ENCODE measurements at regions not wholly inside any gene's neighbourhood (a gene's known extent, or its start where the extent isn't known, plus 50 kb on each side); places are given as distances from the start of the nearest gene placed in this dataset.

- Histone ChIP-seq H3K27me3 (replicated peaks; ENCODE audit: insufficient read depth, low read length) (no peaks in the 10 kb centered on the region), H3K4me3 (ENCODE audit: low read length) (no peak overlapping the region)
- TF ChIP-seq EZH2phosphoT487 (IDR thresholded peaks at IDR 0.05; ENCODE audit: low read length) = no peak
- no peak for TF ChIP-seq CTCF (IDR thresholded peaks at IDR 0.05; ENCODE audit: low read length)
- TF ChIP-seq EZH2 (optimal IDR thresholded peaks at IDR 0.05; ENCODE audit: low read depth, low read length) = no peak
Observed at GRCh38 chr5:117752403-117752802, 1177.8 kb upstream of the SEMA6A start.

DNA sequence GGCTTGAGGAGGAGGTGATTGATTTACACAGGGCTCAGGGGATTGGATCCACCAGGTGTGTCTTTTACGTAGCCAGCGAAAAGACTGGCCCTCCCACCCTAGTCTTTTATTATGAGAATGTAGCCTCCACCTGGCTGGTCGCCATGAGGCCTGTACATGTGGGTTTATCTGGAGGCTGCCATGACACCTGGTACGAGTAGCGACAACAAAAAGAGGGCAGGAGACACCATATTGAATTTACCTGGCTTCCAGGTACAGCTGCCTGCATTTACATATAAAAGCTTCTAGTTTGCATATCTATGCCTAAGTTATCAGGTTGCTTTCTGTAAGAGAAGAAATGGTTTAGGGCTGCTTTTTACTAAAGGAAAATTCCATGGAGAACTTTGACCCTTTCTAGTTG is 1173.7 kb upstream of the SEMA6A start:
- no peaks in the 10 kb centered on the region for H4K20me1 ChIP-seq (ENCODE audit: insufficient read depth, low read length)
- H3K9me2 ChIP-seq (replicated peaks; ENCODE audit: insufficient read depth, low read length) = no peaks in the 10 kb centered on the region
- no peak overlapping the region for H3K27ac ChIP-seq (ENCODE audit: low read length)
- no peaks in the 10 kb centered on the region; the same call in 1 of the 2 replicates for H3K9me3 ChIP-seq (replicated peaks; ENCODE audit: insufficient read depth, low read length)
- no peaks in the 10 kb centered on the region for H3K79me2 ChIP-seq (ENCODE audit: low read length)
- H3K36me3 ChIP-seq (replicated peaks; ENCODE audit: insufficient read depth, low read length) = no peaks in the 10 kb centered on the region
- no peaks in the 10 kb centered on the region for H3F3A ChIP-seq (ENCODE audit: insufficient read depth, low read length)
- no peak overlapping the region for H2AFZ ChIP-seq (ENCODE audit: low read length)
- H3K27me3 ChIP-seq (replicated peaks; ENCODE audit: insufficient read depth, low read length) = no peaks in the 10 kb centered on the region
- no peak overlapping the region for H3K4me3 ChIP-seq (ENCODE audit: low read length)
- no peak overlapping the region for H3K9ac ChIP-seq (ENCODE audit: low read length)
- H3K4me2 ChIP-seq (ENCODE audit: low read depth, low read length) = no peak overlapping the region
- H3K4me1 ChIP-seq (ENCODE audit: low read length) = no peaks in the 10 kb centered on the region
- no peak for DNase-seq
- TF ChIP-seq EZH2 (optimal IDR thresholded peaks at IDR 0.05; ENCODE audit: low read depth, low read length) (no peak), CTCF (IDR thresholded peaks at IDR 0.05; ENCODE audit: low read length) (no peak), EZH2phosphoT487 (IDR thresholded peaks at IDR 0.05; ENCODE audit: low read length) (no peak)

More at GRCh38 chr5:117752403-117752802, 1177.8 kb upstream of the SEMA6A start:
- no peaks in the 10 kb centered on the region for H3K79me2 ChIP-seq (ENCODE audit: low read length)
- H3F3A ChIP-seq (ENCODE audit: insufficient read depth, low read length) = no peaks in the 10 kb centered on the region
- H3K9me3 ChIP-seq (replicated peaks; ENCODE audit: insufficient read depth, low read length) = no peaks in the 10 kb centered on the region; the same call in 1 of the 2 replicates
- H3K9me2 ChIP-seq (replicated peaks; ENCODE audit: insufficient read depth, low read length) = no peaks in the 10 kb centered on the region
- H3K9ac ChIP-seq (ENCODE audit: low read length) = no peak overlapping the region
- H2AFZ ChIP-seq (ENCODE audit: low read length) = no peak overlapping the region
- H3K4me2 ChIP-seq (ENCODE audit: low read depth, low read length) = no peak overlapping the region
- no peak for DNase-seq
- no peaks in the 10 kb centered on the region for H3K36me3 ChIP-seq (replicated peaks; ENCODE audit: insufficient read depth, low read length)
- no peak overlapping the region for H3K27ac ChIP-seq (ENCODE audit: low read length)
- H3K4me1 ChIP-seq (ENCODE audit: low read length) = no peaks in the 10 kb centered on the region
- H4K20me1 ChIP-seq (ENCODE audit: insufficient read depth, low read length) = no peaks in the 10 kb centered on the region

DNA sequence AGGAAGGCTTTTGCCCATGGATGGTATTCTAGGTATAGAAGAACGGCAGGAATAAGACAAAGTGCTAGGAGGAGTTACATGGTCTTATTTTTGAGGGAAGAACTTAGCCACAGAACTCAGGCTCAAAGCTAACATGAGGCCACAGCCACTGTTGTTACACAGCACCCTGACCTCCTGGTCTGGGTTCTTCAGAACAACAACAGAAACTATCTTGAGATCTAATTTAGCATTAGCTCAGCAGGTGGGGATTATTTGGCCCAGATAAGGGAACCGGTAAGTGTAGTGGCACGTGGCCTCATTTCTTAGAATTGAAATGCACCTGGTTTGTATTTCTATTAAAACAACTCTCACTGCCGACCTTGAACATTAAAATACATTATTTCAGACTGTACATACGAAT is 1168.7 kb upstream of the SEMA6A start:
- Histone ChIP-seq H4K20me1 (ENCODE audit: insufficient read depth, low read length) (no peaks in the 10 kb centered on the region), H3K27ac (ENCODE audit: low read length) (no peak overlapping the region), H3K36me3 (replicated peaks; ENCODE audit: insufficient read depth, low read length) (no peaks in the 10 kb centered on the region), H3F3A (ENCODE audit: insufficient read depth, low read length) (peaks cover 7% of the 10 kb centered on the region; the same call in 1 of the 2 replicates), H2AFZ (ENCODE audit: low read length) (no peak overlapping the region), H3K9ac (ENCODE audit: low read length) (no peak overlapping the region), H3K4me1 (ENCODE audit: low read length) (no peaks in the 10 kb centered on the region), H3K27me3 (replicated peaks; ENCODE audit: insufficient read depth, low read length) (no peaks in the 10 kb centered on the region), H3K9me2 (replicated peaks; ENCODE audit: insufficient read depth, low read length) (no peaks in the 10 kb centered on the region), H3K4me3 (ENCODE audit: low read length) (no peak overlapping the region), H3K9me3 (replicated peaks; ENCODE audit: insufficient read depth, low read length) (no peaks in the 10 kb centered on the region), H3K79me2 (ENCODE audit: low read length) (no peaks in the 10 kb centered on the region), H3K4me2 (ENCODE audit: low read depth, low read length) (no peak overlapping the region)
- no peak for TF ChIP-seq CTCF (IDR thresholded peaks at IDR 0.05; ENCODE audit: low read length)
- no peak for TF ChIP-seq EZH2 (optimal IDR thresholded peaks at IDR 0.05; ENCODE audit: low read depth, low read length)
- no peak for TF ChIP-seq EZH2phosphoT487 (IDR thresholded peaks at IDR 0.05; ENCODE audit: low read length)
- peak; percentile 30 for DNase-seq
